HEK293T (cell line): ENCODE measurements at regions not wholly inside any gene's neighbourhood (a gene's known extent, or its start where the extent isn't known, plus 50 kb on each side); places are given as distances from the start of the nearest gene placed in this dataset.
"Not testable (repeated sequence)": the region's sequence is repeated elsewhere in the genome, so short reads cannot be mapped to it uniquely, and the experiment has no call there.

ENCODE experiments used
- ARNT ChIP-seq: fragments of 450-650 bp; IDR thresholded peaks from 2 replicates; pipeline ENCODE4 v1.6.1; 2017; ENCODE audit warnings: mild to moderate bottlenecking
- FOXM1 ChIP-seq: fragments of 450-650 bp; IDR thresholded peaks from 2 replicates; pipeline ENCODE4 v1.6.1; 2017; ENCODE audit warnings: mild to moderate bottlenecking, borderline replicate concordance
- ZNF384 ChIP-seq: fragments of 450-650 bp; IDR thresholded peaks from 2 replicates; pipeline ENCODE4 v1.6.1; 2016

GRCh38 chr6:90885137-90885536 lies 298.3 kb upstream of the MAP3K7 start:
- TF ChIP-seq ZNF384, FOXM1, ARNT: not testable (repeated sequence)
